ENCODE measurements at regions not wholly inside any gene's neighbourhood (a gene's known extent, or its start where the extent isn't known, plus 50 kb on each side); places are given as distances from the start of the nearest gene placed in this dataset.

GRCh38 chr2:9739531-9739964, 103.7 kb upstream of the TAF1B start:
- no peak for DNase-seq

DNA sequence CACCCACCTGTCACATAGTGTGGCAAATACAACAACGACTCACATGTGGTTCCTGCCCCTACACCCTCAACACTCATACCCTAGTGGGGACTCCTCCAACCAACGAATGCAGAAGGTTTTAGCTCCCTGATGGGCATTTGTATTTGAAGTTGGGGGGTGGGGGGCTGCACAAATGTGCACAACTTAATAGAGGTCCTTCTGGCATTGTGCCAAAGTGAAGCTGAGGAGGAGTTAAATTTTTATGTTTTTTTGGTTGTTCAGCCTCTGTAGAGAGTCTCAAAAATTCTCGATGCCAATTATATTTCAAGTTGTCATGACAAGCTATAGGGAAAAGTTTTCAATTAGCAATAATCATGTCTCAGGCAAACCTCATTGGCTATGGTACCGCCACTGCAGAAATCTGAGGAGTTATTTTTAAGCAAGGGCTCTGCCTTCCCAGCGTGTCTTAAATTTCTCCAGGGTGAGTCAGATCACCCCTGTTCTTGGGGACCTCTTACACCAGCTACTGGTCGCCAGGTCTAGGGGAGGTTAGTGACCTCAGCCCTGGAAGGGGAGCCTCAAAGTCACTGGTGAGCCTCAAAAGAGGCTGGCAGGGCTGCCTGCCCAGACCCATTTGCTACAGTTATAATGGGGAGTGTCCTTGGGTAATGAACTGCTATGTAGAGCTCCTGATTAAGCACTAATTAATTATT, 102.7 kb upstream of the TAF1B start:
- DNase-seq: no peak

- DNase-seq: no peak
Observed at GRCh38 chr2:9741110-9741509, 102.2 kb upstream of the TAF1B start.

DNA sequence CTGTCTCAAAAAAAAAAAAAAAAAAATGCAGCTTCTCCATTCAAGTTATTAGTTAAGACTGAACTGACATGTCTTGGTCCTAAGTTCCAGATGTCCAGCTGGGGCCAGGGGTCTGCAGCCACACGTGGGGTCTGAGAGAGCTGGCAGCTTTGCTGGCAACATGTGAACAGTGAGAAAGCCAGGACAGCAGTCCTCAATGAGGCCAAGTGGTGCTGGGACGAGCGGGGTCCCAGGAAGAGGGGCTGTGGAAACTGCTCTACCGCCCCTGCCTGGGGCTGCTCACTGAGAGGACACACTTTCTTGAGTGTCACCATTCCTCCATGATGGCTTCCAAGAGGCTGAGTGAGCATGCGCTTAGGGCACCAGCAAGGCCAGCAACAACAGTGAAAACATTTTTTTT, 100.7 kb upstream of the TAF1B start:
- DNase-seq: no peak

- DNase-seq: no peak
Observed at GRCh38 chr2:9744256-9745004, 98.8 kb upstream of the TAF1B start.

DNA sequence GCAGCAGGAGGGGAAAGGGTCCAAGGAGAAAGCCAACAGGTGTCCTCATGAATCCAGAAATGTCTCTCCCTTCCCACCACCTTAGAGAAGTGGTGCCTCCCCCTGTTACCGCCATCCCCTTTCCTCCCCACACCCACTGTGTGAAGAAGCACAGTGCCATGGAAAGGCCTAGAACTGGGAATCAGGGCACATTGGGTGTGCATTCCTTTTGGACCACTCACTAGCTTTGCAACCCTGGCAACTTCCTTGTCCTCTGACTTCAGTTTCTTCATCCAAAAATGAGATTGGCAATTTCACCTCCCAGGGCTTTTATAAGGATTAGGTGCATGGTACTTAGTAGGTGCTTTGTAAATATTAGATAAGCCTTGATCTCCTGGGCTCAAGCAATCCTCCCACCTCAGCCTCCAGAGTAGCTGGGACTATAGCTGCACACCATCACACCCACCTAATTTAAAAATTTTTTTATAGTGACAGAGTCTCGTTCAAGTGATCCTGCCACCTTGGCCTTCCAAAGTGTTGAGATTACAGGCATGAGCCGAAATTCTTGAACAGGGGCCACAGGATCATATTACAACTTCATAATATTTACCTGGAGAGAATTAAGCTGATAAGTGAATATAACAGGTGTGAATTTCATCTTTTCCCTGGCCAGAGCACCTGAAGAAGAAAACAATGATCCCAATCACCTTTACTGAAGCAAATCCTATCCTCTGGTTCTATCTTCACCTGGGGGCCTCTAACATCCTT, 97.9 kb upstream of the TAF1B start:
- no peak for DNase-seq

DNA sequence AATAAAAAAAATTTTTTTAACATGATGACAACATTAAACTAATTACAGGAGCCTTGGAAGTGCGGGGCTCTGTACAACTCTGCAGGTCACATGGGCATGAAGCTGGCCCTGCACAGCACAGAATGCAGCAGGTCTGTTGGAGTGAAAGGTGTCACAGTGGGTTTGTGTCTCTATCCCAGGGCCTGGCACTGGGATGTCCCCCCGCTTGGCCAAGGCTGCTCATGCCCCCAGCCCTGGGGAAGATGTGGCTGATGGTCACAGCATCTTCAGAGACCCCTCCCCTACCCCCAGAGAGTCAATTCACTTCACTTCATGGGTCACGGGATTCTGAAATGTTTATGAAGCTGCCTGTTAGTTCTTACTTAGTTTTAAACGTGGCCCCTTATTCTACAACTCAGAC, 95.9 kb upstream of the TAF1B start:
- DNase-seq: no peak

- no peak for DNase-seq
Observed at GRCh38 chr2:9748577-9748976, 94.7 kb upstream of the TAF1B start.

- no peak for DNase-seq
Observed at GRCh38 chr2:9749546-9750223, 93.6 kb upstream of the TAF1B start.

GRCh38 chr2:9750224-9751215, 92.8 kb upstream of the TAF1B start:
- DNase-seq: no peak

DNA sequence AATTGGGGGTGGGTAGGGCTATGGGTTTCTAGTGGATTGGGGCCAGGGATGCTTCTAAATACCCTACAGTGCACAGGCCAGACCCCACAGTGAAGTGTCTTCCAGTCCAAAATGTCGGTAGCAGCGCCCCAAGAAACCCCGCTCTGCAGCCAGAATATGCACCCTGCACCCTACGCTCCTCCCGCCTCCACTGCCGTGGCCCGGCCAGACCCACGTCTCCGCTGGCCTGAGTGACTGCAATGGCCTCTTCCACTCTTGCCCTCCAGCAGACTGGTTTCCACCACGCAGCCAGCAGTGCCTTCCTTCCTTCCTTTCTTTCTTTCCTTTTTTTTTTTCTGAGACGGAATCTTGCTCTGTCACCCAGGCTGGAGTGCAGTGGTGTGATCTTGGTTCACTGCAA, 91.4 kb upstream of the TAF1B start:
- DNase-seq: no peak

DNA sequence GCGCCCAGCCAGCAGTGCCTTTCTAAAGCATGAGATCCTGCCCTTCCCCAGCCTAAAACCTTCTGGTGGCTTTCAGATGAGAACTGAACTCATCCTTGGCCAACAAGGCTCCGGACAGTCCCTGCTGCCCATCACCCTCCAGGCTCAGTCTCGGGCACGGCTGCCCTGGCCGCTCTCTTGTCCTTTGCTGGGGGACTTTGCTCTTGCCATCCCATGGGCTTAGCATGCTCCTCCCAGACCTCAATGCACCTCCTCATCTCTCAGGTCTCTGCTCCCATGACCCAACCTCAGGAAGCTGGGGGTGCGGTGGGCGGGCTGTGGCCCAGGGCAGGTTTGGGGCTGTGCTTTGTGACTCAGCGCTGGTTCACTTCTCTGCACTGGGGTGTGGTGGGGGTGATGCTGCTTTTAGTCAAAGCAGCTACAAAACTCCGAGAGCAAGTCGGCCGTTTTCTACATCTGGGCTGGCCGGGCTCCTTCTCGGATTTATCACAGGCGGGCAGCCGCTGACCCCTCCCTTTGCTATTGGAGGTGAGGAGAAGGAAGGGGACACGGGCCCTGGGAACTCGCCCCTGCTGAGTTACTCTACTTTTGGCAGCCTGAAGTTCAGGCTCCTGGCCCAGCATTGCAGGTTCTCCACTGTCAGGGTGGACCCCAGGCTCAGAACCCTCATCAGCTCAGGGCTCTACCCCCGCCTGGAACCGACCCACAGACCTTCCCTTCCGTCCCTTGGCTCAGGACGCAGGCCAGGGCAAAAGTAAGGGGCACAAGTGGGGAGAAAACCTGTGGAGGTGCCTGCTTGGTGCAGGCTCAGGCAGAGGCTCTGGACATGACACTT, 90.6 kb upstream of the TAF1B start:
- no peak for DNase-seq

GRCh38 chr2:9753276-9753600, 90.0 kb upstream of the TAF1B start:
- DNase-seq: no peak

GRCh38 chr2:9753665-9754531, 89.4 kb upstream of the TAF1B start:
- no peak for DNase-seq

GRCh38 chr2:9754532-9754887, 88.8 kb upstream of the TAF1B start:
- DNase-seq: no peak

DNA sequence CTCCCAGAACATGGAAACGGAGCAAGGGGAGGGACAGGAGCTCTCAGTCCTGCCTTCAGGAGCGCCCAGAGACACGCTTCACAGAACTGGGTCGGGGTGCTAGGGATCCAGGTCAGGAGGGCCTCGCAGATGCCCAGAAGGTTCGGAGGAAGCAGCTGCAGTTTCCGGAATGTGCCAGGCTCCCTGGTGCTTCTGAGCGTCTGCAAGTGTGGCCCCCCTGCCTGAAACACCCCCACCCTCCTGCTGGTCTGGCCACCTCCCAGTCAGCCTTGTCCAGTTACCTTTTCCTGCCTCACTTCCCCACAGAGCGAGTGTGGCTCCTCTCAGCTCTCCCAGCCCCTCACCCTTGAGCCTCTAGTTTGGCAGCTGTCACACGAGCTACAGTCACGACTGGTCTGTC, 88.3 kb upstream of the TAF1B start:
- no peak for DNase-seq

DNA sequence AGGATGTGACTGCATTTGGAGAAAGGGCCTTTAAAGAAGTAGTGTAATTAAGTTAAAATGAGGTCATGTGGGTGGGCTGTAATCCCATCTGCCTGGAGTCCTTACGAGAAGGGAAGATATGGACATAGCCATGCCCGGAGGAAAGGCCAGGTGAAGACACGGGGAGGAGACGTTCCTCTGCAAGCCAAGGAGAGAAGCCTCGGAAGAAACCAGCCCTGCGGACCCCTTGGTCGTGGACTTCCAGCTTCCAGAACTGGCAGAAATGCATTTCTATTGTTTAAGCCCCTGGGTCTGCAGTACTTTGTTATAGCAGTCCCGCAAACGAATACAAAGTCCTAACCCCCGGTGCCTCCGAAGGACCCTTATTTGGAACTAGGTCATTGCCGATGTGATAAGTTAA, 87.6 kb upstream of the TAF1B start:
- DNase-seq: no peak

GRCh38 chr2:9756692-9757250, 86.5 kb upstream of the TAF1B start:
- no peak for DNase-seq

DNA sequence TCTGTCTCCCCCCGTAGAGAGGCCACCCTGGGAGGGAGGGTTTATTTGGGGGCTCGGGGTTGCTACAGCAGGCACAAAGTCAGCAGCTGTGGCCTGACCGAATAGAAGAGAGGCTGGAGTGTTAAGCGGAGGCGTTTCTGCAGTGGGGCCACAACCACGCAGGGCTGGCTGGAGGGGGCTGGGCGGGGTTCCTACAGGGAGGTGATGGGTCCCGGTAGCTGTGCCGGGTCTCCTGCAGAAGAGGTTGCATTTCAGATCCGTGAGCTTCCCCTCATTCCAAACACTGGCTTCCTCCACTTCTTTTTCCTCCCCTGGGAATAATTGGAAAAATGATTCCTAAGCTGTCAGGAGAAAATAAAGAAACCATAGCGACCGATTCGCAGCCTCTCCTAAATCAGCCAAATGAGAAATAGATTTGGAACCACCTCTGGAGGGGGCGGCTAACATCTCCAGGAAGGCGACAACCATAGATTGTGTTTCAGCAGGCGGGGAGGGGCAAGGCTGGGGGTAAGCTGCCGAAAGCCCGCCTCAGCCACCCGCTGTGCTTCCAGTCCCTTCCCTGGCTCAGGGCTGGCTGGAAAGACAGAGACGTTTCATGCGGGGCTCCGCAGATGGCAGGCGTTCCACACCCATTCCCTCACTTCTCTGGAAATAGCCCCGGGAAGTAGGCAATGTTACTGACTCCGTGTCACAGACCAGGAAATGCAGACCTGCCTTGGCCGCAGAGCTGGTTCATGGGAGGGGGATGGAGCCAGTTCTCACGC, 85.6 kb upstream of the TAF1B start:
- peak; percentile 85 for DNase-seq

Data from NCI-H2171 treated with DMSO at 0.1 percent for 48 hours (cell line).